ENCODE measurements at regions not wholly inside any gene's neighbourhood (a gene's known extent, or its start where the extent isn't known, plus 50 kb on each side); places are given as distances from the start of the nearest gene placed in this dataset.

DNA sequence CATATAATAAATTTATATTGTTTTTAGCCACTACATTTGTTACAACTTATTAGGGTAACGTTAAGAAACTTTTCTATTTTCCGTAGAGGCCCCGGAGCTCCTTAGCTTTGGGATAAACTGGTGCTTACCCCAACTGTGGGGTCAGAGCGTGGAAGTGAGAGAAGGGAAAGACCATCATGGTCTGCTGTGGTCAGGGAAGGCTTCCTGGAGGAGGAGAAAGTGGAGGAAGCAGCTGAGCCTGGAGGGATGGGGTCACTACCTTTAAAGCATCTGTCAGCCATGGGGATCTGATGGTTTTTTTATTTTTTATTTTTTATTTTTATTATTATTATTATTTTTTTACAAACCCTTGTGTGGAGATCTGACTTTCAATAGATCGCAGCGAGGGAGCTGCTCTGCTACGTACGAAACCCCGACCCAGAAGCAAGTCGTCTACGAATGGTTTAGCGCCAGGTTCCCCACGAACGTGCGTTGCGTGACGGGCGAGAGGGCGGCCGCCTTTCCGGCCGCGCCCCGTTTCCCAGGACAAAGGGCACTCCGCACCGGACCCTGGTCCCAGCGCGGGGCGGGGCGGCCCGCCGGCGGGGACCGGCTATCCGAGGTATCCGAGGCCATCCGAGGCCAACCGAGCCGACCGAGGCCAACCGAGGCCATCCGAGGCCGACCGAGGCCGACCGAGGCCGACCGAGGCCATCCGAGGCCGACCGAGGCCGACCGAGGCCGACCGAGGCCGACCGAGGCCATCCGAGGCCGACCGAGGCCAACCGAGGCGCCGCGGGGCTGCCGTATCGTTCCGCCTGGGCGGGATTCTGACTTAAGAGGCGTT, 1101.2 kb upstream of the TMEM132C start:
- TF ChIP-seq POLR2A (IDR thresholded peaks at IDR 0.05), result no peak
- TF ChIP-seq, protein P1, sequence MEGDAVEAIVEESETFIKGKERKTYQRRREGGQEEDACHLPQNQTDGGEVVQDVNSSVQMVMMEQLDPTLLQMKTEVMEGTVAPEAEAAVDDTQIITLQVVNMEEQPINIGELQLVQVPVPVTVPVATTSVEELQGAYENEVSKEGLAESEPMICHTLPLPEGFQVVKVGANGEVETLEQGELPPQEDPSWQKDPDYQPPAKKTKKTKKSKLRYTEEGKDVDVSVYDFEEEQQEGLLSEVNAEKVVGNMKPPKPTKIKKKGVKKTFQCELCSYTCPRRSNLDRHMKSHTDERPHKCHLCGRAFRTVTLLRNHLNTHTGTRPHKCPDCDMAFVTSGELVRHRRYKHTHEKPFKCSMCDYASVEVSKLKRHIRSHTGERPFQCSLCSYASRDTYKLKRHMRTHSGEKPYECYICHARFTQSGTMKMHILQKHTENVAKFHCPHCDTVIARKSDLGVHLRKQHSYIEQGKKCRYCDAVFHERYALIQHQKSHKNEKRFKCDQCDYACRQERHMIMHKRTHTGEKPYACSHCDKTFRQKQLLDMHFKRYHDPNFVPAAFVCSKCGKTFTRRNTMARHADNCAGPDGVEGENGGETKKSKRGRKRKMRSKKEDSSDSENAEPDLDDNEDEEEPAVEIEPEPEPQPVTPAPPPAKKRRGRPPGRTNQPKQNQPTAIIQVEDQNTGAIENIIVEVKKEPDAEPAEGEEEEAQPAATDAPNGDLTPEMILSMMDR (IDR thresholded peaks at IDR 0.05), result no peak
